Ecto neural progenitor cell (in vitro differentiated cells): ENCODE measurements at regions not wholly inside any gene's neighbourhood (a gene's known extent, or its start where the extent isn't known, plus 50 kb on each side); places are given as distances from the start of the nearest gene placed in this dataset.

Experiments used
- DNase-seq: peaks from one replicate; pipeline ENCODE4 v3.0.0-alpha.2; 2018; ENCODE audit warnings: low spot score

- no peak for DNase-seq
These were observed 77.3 kb upstream of the LIMCH1 start for GRCh38 chr4:41460641-41461040.

- no peak for DNase-seq
These were observed 76.1 kb upstream of the LIMCH1 start for GRCh38 chr4:41461780-41462307.

- no peak for DNase-seq
These were observed 72.7 kb upstream of the LIMCH1 start for GRCh38 chr4:41465146-41465761.

- DNase-seq = no peak
These were observed 71.7 kb upstream of the LIMCH1 start for GRCh38 chr4:41466249-41466648.

GRCh38 chr4:41468122-41468521 is 69.8 kb upstream of the LIMCH1 start:
- DNase-seq = no peak

- no peak for DNase-seq
These were observed 66.6 kb upstream of the LIMCH1 start for GRCh38 chr4:41471126-41472071.

- no peak for DNase-seq
These were observed 65.9 kb upstream of the LIMCH1 start for GRCh38 chr4:41472081-41472480.

GRCh38 chr4:41473176-41473575 is 64.8 kb upstream of the LIMCH1 start:
- DNase-seq = no peak

GRCh38 chr4:41475402-41475801 is 62.6 kb upstream of the LIMCH1 start:
- DNase-seq = no peak

- DNase-seq = no peak
These were observed 61.6 kb upstream of the LIMCH1 start for GRCh38 chr4:41476310-41476885.

- DNase-seq = no peak
These were observed 60.6 kb upstream of the LIMCH1 start for GRCh38 chr4:41477181-41477905.

GRCh38 chr4:41478518-41478917 is 59.4 kb upstream of the LIMCH1 start:
- no peak for DNase-seq

GRCh38 chr4:41480896-41481311 is 57.1 kb upstream of the LIMCH1 start:
- no peak for DNase-seq

GRCh38 chr4:41483771-41484170 is 54.2 kb upstream of the LIMCH1 start:
- peak; percentile 10 for DNase-seq

- DNase-seq = no peak
These were observed 52.9 kb upstream of the LIMCH1 start for GRCh38 chr4:41485041-41485440.

GRCh38 chr4:41487868-41488440 is 50.0 kb upstream of the LIMCH1 start:
- no peak for DNase-seq
